GM18861 (cell line): ENCODE measurements at regions not wholly inside any gene's neighbourhood (a gene's known extent, or its start where the extent isn't known, plus 50 kb on each side); places are given as distances from the start of the nearest gene placed in this dataset.
A peak's percentile ranks its signal among the peaks of the same experiment; 100 is the strongest.
"Not testable (repeated sequence)": the region's sequence is repeated elsewhere in the genome, so short reads cannot be mapped to it uniquely, and the experiment has no call there.

Experiments
- ATAC-seq: cut with Tn5 transposase; IDR thresholded peaks from one replicate; pipeline ENCODE4 v1.9.1; 2021; ENCODE audit not compliant: unreplicated experiment

- ATAC-seq = no peak
These were observed 96.5 kb downstream of the ING1 start for GRCh38 chr13:110809871-110810486.

DNA sequence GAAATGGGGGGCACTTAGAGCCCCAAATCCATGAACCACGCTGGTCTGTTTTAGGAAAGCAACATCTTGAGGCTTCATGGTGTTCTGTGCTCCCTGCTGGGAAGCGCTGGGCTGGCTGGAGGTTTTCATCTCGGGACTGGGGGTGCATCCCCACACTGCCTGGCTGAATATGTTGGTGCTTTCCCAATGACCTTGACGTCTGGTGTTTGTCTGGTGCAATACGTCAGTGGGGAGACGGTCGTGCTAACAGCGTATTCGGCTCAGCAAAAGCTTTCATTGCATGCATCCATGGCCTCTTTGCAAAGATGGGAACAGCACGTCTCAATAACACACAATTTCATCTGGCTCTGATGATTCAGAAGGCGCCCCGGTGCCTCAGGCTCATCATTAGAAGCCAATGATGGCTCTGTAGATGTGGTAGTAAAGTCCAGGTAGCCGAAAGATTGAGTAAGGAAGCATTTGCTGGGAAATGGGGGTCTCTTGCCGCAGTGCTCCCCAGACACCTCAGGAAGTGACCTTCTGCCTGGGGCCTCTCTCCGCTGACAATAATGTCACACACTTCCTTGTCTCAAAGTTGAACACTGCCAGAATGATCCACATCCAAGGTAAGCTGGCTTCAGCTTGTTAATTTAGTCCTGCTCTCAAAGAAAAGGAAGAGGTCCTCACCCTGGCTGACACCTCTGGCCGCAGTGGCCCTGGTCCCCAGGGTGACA, 97.7 kb downstream of the ING1 start:
- ATAC-seq = no peak

DNA sequence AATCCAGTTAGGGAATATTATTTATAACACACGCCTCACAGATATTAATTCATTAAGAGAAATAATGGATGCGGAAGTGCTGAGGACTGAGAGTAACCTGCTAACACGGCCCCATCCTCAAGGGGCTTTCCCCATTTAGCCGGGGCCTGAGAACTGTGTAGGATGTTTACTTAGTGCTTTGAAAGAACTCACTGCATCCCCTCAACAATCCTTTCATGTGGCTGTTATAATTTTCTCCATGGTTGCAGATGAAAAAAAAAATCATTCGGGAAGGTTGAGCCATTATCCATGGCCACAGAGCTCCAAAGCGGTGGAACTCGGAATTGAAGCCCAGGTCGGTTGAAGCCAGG, 98.2 kb downstream of the ING1 start:
- no peak for ATAC-seq

GRCh38 chr13:110812121-110812868, 98.8 kb downstream of the ING1 start:
- no peak for ATAC-seq

- ATAC-seq = no peak
These were observed 99.6 kb downstream of the ING1 start for GRCh38 chr13:110812869-110813645.

DNA sequence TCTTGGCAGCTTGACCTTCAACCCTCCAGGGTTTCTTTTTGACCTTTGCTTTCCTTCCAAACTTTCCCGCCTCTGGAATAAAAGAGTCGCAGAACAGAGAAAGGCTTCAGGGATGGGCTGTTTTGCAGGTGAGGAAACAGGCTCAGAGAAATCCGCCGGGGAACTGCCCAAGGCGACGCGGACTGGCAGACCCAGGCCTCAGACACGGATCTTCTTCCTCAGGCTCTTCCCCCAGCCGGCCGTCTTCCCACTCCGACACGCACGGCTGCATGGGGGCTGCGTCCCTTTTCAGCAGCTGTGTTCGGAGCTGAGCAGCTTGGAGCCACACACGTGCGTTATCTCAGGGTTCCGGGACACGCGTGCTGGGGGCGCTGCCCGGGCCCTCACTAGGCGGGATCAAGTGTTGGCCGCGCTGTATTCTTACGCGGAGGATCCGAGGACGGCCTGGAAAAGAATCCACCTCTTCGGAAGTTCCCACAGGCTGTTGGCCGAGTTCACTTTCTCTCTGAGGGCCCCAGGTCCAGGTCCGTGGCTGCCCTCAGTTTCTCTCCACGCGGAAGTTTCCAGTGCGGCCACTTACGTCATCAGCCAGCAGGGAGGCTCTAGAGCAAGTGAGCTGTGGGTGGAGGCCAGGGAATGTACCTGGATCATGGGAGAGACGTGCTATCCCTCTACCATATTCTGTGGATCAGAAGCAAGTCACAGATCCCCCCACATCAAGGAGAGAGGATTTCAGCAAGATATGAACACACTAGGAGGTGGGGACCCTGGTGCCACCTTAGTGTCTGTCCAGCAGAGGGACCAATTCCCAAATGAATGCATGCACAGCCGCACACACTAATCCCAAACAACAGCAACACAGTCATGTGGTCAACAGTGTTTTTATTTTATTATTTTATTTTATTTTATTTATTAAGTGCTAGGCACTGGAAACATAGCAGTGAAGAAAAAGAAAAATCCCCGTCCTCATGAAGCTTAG, 100.4 kb downstream of the ING1 start:
- no peak for ATAC-seq

DNA sequence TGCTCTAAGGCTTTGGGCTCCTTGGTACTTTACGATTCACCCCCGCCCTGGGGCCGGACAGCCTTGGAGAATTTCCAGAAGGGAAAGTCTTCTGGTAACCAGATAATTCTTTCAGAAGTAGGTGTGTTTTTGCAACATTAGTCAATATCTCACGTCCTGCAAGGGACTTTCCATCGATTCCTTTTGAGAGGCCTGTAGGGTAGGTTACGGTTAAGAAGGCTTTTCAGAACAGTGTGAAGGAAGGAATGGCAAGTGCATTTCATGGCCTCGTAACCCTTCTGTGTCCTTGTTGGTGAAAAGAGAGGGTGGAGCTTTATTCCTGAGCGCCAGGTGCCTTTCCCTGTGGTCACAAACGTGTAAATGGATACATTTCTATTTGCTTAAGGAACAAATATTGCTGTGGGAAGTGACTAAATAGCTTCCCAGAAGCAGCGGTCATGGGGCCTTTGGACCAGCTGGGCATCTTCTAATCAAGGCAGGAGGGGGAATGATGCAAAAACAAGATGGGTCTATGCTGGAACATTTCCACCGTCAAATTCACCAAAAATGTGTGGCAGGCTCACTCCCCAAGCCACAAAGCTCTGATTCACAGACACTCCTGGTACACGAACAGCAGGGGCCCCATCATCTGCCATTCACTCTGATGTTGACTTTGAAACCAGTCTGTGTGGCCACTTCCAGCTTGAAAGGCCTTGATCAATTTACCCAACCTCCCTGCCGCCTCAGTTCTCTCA, 99.2 kb downstream of the ANKRD10 start:
- ATAC-seq = no peak

DNA sequence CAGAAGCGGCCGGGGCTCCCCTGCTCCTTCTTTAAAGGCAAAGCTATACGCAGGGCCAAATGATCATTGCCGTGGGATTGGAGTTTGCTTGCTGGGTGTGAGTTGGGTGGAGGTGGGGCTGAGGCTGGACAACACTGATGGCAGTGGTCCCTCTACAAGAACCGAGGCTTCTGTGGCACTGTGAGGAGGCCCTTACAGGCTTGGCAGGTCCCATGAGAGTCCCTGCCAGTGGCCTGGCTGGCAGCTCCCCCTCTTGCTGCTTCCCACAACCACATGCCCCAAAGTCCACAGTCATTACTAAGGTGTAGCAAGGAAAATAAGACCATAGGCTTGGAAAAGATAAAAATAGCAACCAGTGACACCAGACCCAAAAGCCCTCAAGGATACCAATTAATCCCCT, 98.4 kb downstream of the ANKRD10 start:
- no peak for ATAC-seq

- ATAC-seq = no peak
These were observed 97.7 kb downstream of the ANKRD10 start for GRCh38 chr13:110817143-110817542.

DNA sequence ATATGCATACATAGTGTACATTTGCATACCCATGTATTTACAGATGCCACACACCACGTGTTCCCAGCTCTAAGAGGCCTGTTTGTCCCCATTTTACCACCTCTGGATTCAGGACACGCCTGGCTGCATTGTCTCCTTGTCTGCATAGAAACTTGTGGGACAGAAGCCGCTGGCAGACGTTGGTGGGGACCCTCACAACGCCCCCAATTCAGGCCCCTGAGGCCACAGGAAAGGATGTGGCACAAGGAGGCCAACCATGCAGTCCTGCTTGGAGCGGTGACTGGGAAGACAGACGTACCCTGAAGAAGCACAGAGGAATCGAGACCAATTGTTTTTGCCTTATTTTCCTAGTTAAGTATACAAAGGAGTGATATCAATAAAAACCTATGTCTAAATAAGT, 96.1 kb downstream of the ANKRD10 start:
- no peak for ATAC-seq

DNA sequence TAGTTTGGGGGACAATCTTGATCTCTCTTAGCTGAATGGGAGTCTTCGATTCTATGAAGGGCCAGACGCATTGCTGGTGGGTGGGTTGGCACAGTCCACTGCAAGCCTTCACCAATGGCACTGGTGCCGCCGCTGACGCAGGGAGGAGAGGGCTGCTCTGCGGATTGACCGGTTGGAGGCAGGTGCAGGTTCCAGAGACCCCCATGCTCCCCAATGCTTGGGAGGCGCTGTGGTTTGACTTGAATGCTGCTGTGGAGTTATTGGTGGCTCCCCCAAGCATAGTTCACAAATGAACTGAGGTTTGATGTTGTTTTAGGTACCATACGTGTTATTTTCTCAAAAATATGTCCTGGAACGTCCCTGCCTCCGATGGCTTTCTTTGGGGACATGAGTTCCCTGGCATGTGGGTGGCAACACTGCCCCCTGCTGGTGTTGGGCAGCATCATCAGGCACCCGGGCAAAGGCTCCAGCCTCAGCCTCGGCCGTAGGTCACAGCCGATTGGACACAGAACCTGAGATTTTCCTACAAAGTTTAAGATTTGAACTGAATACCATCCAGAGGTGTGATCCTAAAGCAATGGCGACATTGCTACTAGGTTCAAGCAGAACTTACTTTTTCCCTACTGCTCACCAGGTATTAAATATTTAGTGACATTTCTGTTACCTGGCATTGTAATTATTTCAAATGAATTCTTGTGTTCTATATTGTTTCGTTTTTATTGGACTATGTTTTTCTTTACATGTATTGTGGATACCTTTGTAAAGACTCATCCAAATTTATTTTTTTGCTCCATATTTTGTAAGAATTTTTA, 95.5 kb downstream of the ANKRD10 start:
- ATAC-seq = peak; percentile 88

DNA sequence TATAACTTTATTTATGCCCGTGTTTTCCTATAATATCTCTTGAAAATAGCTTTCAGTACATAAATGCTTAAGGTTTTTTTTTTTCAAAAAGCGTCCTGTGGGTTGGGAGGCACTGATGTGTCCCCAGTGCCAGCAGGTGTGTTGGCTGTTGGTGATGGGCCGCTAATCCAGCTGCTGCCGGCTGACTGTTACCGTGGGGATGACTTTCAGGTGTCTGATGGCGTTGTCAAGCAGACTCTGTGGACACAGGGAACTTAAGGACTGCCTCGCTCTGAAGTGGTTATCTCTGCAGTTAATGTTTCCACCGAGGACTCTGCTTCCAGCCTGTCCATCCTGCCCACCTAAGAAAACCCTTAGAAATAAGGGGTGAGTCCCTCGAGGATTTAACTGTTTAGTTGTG, 94.5 kb downstream of the ANKRD10 start:
- ATAC-seq = no peak

DNA sequence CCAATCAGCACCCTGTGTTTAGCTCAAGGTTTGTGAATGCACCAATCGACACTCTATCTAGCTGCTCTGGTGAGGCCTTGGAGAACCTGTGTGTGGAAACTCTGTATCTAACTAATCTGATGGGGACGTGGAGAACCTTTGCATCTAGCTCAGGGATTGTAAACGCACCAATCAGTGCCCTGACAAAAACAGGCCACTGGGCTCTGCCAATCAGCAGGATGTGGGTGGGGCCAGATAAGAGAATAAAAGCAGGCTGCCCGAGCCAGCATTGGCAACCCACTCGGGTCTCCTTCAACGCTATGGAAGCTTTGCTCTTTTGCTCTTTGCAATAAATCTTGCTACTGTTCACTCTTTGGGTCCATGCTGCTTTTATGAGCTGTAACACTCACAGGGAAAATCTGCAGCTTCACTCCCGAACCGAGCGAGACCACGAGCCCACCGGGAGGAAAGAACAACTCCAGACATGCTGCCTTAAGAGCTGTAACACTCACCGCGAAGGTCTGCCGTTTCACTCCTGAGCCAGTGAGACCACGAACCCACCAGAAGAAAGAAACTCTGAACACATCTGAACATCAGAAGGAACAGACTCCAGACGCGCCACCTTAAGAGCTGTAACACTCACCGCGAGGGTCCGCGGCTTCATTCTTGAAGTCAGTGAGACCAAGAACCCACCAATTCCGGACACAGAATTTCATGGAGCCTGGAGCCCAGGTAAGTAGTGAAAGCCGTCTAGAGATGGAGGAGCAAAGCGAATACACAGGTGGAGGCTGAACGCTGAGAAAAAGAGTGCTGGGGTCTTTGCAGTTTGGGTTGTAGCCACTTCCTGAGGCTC, 92.8 kb downstream of the ANKRD10 start:
- ATAC-seq = not testable (repeated sequence)

DNA sequence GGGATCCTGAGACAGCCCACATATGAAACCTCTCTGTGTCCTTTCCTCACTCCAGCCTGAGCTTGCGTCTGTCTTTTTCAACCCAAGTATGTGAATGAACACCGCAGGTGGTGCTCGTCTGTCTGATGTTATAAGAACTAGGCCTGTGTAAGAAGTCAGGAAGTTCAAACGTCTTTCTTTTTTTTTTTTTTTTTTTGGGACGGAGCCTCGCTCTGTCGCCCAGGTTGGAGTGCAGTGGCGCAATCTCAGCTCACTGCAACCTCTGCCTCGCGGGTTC, 92.3 kb downstream of the ANKRD10 start:
- ATAC-seq = no peak

- no peak for ATAC-seq
These were observed 90.1 kb downstream of the ANKRD10 start for GRCh38 chr13:110824702-110825300.

- no peak for ATAC-seq
These were observed 89.4 kb downstream of the ANKRD10 start for GRCh38 chr13:110825516-110825915.

DNA sequence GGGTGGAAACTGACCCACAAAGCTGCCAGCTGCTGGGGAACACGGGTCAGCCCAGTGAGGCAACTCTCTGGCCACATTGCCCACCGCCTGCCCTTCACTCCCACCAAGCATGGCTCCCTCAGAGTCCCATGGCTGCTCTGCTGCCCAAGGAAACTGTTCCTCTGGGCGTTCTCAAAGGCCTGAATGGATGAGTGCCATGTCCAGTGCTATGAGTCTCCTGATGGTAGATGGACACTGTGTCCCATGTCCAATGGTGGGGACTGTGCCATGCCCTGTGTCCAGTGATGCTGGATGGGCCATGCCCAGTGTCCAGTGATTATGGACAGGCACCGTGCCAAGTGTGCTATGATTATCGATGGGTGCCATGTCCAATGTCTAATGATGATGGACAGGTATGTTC, 88.8 kb downstream of the ANKRD10 start:
- no peak for ATAC-seq
